T-helper 17 cell (primary cell): ENCODE measurements at regions not wholly inside any gene's neighbourhood (a gene's known extent, or its start where the extent isn't known, plus 50 kb on each side); places are given as distances from the start of the nearest gene placed in this dataset.

Source experiments
- ATAC-seq: fragments of 150-1000 bp; cut with Tn5 transposase; 2 replicates; pipeline ENCODE4 v1.10.0; 2021; ENCODE audit warnings: mild to moderate bottlenecking, moderate library complexity
- DNase-seq, 3 donors: peaks; one replicate each; pipeline versions ENCODE4 v3.0.0 to v3.0.0-alpha.2; 2020 to 2021
- H3K9me3 ChIP-seq: one replicate; pipeline ENCODE4 v1.7.0; 2013; ENCODE audit warnings: low read length, mild to moderate bottlenecking; ENCODE audit not compliant: control insufficient read depth, poor library complexity, severe bottlenecking
- H3K27ac Mint-ChIP-seq: one replicate; pipeline ENCODE4 v1.8.0; 2022; ENCODE audit warnings: mild to moderate bottlenecking, moderate library complexity, mixed read lengths
- H3K27me3 Mint-ChIP-seq: one replicate; pipeline ENCODE4 v1.8.0; 2022; ENCODE audit warnings: mixed read lengths
- H3K36me3 Mint-ChIP-seq: one replicate; pipeline ENCODE4 v1.8.0; 2022; ENCODE audit warnings: low read depth, mixed read lengths
- H3K4me1 Mint-ChIP-seq: one replicate; pipeline ENCODE4 v1.8.0; 2022; ENCODE audit warnings: mild to moderate bottlenecking, mixed read lengths
- H3K4me3 Mint-ChIP-seq: one replicate; pipeline ENCODE4 v1.8.0; 2022; ENCODE audit warnings: mild to moderate bottlenecking, moderate library complexity, mixed read lengths

DNA sequence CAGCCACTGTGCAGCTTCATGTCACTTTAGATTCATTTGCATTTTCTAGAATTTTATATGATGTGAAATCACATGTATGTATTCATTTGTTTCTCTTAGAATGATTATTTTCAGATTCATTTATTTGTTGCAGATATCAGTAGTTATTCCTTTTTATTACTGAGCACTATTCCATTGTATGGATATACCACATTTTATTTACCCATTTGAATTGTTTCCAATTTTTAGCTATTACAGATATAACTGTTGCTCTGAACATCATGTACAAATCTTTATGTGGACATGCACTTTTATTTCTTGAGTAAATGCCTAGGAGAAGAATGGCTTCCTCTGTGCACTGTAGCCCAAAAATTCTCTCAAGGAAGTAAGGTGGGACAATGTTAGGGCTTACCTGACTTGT lies 767.8 kb upstream of the FANCL start:
- no peaks in the 10 kb centered on the region for H3K9me3 ChIP-seq
- no peak overlapping the region for H3K4me3 Mint-ChIP-seq
- no peaks in the 10 kb centered on the region for H3K4me1 Mint-ChIP-seq
- H3K27ac Mint-ChIP-seq: no peak overlapping the region
- H3K27me3 Mint-ChIP-seq: no peaks in the 10 kb centered on the region
- no peaks in the 10 kb centered on the region for H3K36me3 Mint-ChIP-seq
- ATAC-seq (no peak), DNase-seq (no peak)

DNA sequence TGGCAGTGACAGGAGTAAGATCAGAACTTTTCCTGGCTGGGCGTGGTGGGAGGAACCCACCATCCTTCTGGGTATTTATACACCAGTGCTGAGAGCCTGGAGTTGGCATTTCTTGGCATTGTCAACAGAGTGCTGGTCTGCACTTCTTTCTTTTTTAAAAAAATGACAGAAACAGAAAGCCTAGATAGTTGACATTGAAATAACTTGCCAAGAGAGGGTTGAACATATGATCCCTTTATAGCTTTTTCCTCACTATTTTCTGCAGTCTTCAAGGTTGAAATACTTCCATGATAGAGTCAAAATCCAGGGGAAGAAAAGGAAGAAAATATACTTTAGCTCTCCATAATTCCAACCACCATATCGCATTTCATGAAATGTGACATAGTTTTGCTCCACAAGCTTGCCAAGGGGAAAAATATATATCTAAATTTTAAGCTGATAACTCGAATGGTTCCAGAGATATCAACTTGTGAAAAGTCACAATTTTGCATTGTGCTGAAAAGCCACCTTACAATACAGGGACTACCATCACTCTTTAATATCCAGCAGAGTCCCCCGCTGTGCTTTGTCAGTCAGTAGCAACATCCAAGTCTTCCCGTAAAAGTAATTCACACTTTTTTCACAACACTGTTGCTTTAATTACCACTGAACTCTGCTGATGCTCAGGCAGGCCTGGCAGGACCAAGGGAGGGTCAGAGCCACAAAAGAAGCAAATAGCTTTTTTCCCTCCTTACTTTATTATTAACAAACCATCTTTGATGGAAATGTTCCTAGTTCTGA lies 764.9 kb upstream of the FANCL start:
- Mint-ChIP-seq H3K27me3 (no peaks in the 10 kb centered on the region), H3K4me1 (no peaks in the 10 kb centered on the region), H3K27ac (no peak overlapping the region), H3K36me3 (no peaks in the 10 kb centered on the region), H3K4me3 (no peak overlapping the region)
- no peak for ATAC-seq
- H3K9me3 ChIP-seq: no peaks in the 10 kb centered on the region
- DNase-seq: no peak

DNA sequence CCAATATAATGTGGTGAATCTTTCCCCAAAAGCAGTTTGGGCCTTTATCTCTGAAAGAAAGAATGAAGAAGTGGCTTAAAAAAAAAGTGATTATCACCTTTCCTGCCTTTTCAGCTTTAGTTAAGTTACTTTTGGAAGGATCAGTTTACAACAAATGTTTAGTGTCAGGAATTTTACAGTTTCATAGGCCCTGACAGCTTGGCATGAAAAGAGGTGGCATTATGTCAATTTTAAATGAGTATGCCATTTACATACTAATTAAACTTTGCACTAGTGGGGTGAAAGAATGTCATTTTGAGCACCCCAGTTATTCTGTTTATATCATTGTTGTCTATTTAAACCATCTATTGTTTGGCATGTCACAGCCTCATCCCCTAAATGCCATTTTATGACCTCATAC lies 763.5 kb upstream of the FANCL start:
- no peak overlapping the region for H3K4me3 Mint-ChIP-seq

DNA sequence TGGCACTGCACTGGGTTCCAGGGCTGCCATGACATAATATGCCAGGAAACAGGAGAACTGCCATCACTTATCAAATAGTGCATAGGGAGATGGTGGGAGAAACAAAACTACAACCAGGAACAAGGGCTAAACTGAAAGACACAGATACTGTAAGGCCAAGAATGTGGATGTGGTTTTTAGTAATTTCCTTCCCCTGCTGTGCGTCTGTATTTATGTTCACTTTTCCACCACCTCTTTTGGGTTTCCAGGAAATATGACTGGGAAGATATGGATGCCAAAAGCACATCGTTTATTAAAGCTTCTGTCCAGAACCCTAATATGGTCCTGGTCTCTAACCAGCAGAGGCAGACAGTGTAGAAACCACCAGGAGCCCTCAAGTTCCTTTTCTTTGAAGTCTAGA lies 759.7 kb upstream of the FANCL start:
- DNase-seq (no peak), ATAC-seq (no peak)
- H3K27ac Mint-ChIP-seq: no peak overlapping the region
- no peaks in the 10 kb centered on the region for H3K9me3 ChIP-seq
- no peak overlapping the region for H3K4me3 Mint-ChIP-seq
- no peaks in the 10 kb centered on the region for H3K36me3 Mint-ChIP-seq
- H3K4me1 Mint-ChIP-seq: no peaks in the 10 kb centered on the region
- no peaks in the 10 kb centered on the region for H3K27me3 Mint-ChIP-seq

More for the DNA sequence above, 763.5 kb upstream of the FANCL start:
- Mint-ChIP-seq H3K27ac (no peak overlapping the region), H3K36me3 (no peaks in the 10 kb centered on the region), H3K27me3 (no peaks in the 10 kb centered on the region), H3K4me1 (no peaks in the 10 kb centered on the region)
- H3K9me3 ChIP-seq: no peaks in the 10 kb centered on the region
- ATAC-seq: no peak
- DNase-seq: no peak

DNA sequence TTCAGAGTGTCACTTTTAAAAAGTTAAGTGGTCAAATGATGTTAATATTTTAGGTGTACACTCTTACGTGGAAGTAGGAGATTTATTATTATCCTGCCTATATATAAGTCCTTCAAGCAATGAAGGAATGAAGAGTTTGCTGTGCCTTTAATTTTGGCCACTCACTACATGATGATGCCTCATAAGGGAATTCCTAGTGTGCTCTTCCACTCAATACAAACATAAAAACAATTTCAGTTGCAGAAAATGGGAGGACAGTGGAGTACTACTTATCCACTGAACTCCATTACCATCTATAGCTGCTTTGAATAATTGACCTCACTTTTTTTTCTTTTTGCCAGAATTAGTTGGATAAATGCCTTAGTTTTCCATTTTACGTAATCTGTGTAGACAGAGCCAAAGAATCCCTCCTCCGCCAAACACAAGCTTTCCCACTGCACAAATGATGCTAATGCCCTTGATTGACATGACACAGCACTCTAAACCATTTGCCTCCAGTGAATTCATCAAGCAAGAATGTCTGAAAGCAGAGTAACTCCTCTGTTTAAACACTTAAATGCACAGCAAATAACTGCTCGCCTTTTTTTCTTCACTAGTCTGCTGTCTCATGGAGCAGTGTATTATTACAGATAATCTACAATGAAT lies 751.1 kb upstream of the FANCL start:
- Mint-ChIP-seq H3K4me1 (no peaks in the 10 kb centered on the region), H3K27me3 (no peaks in the 10 kb centered on the region), H3K27ac (no peak overlapping the region), H3K4me3 (no peak overlapping the region), H3K36me3 (no peaks in the 10 kb centered on the region)
- DNase-seq: no peak
- no peaks in the 10 kb centered on the region for H3K9me3 ChIP-seq
- no peak for ATAC-seq

DNA sequence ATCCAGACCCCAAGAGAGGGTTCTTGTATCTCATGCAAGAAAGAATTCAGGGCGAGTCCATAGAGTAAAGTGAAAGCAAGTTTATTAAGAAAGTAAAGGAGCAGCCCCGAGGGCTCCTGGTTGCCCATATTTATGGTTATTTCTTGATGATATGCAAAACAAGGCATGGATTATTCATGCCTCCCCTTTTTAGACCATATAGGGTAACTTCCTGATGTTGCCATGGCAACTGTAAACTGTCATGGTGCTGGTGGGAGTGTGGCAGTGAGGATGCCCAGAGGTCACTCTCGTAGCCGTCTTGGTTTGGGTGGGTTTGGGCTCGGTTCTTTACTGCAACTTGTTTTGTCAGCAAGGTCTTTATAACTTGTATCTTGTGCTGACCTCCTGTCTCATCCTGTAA lies 750.2 kb upstream of the FANCL start:
- no peak overlapping the region for H3K27ac Mint-ChIP-seq
- H3K36me3 Mint-ChIP-seq: no peaks in the 10 kb centered on the region
- ATAC-seq (no peak), DNase-seq (no peak)
- H3K9me3 ChIP-seq: no peaks in the 10 kb centered on the region
- H3K4me1 Mint-ChIP-seq: no peaks in the 10 kb centered on the region
- no peaks in the 10 kb centered on the region for H3K27me3 Mint-ChIP-seq
- no peak overlapping the region for H3K4me3 Mint-ChIP-seq

DNA sequence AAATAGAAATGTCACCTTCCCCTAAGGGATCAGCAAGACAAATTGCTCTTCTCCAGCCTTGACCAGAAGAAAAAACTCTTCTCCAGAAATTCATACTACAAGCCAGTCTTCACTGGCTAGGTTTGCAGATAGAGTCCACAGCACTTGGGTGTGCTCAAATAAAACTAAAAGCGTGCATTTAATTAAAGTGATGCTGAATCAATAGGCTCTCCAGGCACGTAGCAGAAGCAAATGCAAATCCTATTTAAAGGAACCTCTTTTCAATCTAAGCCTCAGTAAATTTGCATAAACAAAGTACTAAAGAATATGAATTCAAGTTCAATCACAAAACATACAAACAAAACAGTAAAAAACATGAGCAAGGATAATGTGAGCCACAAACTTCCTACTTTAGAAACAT lies 744.4 kb upstream of the FANCL start:
- no peak overlapping the region for H3K4me3 Mint-ChIP-seq
- DNase-seq (no peak), ATAC-seq (no peak)
- H3K27ac Mint-ChIP-seq: no peak overlapping the region
- no peaks in the 10 kb centered on the region for H3K9me3 ChIP-seq
- H3K4me1 Mint-ChIP-seq: no peaks in the 10 kb centered on the region
- no peaks in the 10 kb centered on the region for H3K27me3 Mint-ChIP-seq
- no peaks in the 10 kb centered on the region for H3K36me3 Mint-ChIP-seq

DNA sequence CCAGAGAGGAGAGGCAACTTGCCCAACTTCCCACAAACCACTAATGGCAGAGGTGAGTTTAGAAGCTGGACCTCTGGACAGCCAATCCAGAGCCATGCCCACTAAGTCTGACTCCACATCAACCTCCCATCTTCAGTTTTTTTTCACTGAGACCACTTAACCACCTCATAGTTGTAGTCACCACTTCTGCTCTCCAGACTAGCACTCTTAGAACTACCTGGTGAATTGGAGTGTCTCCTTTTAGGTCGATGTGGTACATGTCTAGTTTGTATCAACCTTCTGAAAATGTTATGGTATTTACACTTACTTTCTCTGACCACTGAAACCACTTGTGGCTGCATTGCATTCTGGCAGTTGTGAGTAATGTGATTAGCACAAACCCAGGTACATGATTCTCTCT lies 743.6 kb upstream of the FANCL start:
- Mint-ChIP-seq H3K27ac (no peak overlapping the region), H3K27me3 (no peaks in the 10 kb centered on the region), H3K4me3 (no peak overlapping the region), H3K36me3 (no peaks in the 10 kb centered on the region), H3K4me1 (no peaks in the 10 kb centered on the region)
- ATAC-seq (no peak), DNase-seq (no peak)
- no peaks in the 10 kb centered on the region for H3K9me3 ChIP-seq

DNA sequence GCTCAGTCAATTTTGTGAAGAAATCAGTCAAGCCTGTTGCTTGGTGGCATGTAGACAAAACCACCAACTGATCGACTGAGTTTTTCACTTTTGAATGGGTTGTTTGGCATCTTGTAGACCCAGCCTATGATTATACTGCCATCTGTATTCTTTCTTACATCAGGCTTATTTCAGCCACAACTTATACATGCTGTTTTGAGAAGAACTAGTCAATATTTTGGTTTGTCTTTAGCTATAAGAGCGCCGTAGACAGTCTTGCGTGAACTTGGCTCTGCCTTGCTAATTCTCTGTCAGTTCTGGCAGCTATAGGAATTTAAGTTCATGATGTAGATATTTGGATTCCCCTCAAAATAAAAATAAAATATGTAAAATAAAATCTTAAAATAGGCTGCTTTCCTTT lies 742.0 kb upstream of the FANCL start:
- no peaks in the 10 kb centered on the region for H3K9me3 ChIP-seq
- Mint-ChIP-seq H3K4me3 (no peak overlapping the region), H3K27me3 (no peaks in the 10 kb centered on the region), H3K36me3 (no peaks in the 10 kb centered on the region), H3K27ac (no peak overlapping the region), H3K4me1 (no peaks in the 10 kb centered on the region)
- DNase-seq (no peak), ATAC-seq (no peak)

DNA sequence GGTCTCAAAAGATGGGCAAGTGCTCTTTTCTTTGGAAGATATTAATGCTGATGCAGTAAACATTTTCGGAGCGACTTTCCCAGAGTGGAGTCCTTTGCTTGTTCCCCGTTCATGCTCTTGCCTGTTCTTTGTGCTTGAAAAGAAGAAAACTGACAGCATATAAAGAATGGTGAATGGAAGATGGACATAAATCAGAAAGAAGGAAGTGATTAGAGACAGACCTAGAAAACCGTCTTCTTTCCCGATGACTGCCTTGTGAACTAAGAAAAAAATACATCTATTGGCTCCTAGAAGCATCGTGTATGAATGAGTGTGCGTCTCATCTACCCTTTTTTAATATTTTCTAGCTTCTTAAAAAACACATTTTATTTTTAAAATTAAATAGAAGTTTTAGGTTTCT lies 740.1 kb upstream of the FANCL start:
- no peaks in the 10 kb centered on the region for H3K36me3 Mint-ChIP-seq
- H3K4me3 Mint-ChIP-seq: no peak overlapping the region
- DNase-seq (no peak), ATAC-seq (no peak)
- no peak overlapping the region for H3K27ac Mint-ChIP-seq
- H3K27me3 Mint-ChIP-seq: no peaks in the 10 kb centered on the region
- H3K4me1 Mint-ChIP-seq: no peaks in the 10 kb centered on the region
- H3K9me3 ChIP-seq: no peaks in the 10 kb centered on the region

DNA sequence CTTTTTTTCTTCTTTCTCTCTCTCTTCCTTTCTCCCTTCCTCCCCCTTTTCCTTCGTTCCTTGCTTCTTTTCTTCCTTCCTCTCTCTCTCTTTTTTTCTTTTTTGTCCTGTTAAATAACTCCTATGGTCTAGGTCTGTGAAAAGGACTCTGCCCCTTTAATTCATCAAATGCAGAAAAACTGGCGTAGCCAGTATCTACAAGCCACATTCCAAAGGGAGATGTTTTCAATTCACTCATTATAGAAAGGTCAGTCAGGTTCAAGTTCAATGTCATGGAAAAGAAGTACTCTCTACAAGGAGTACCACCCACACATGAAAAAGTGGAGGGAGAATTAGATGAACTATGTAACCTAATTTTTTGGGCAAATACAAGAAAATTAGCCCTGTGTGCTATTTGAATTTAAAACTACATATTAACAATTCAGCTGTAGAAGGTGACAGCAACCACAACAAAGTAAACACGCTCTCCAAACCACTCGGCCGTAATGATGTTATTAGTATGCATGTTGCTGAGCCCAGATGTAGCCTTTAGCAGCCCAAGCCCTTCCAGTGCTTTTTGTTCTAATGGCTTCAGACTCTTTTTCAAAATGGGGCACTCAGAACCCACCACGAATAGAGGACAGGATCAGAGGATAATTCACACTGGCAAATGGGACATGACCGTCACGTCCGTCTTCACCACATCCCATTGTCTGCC lies 735.4 kb upstream of the FANCL start:
- H3K4me1 Mint-ChIP-seq: no peaks in the 10 kb centered on the region
- no peak overlapping the region for H3K27ac Mint-ChIP-seq
- no peaks in the 10 kb centered on the region for H3K36me3 Mint-ChIP-seq
- no peak overlapping the region for H3K4me3 Mint-ChIP-seq
- DNase-seq (no peak), ATAC-seq (no peak)
- no peaks in the 10 kb centered on the region for H3K27me3 Mint-ChIP-seq
- no peaks in the 10 kb centered on the region for H3K9me3 ChIP-seq

DNA sequence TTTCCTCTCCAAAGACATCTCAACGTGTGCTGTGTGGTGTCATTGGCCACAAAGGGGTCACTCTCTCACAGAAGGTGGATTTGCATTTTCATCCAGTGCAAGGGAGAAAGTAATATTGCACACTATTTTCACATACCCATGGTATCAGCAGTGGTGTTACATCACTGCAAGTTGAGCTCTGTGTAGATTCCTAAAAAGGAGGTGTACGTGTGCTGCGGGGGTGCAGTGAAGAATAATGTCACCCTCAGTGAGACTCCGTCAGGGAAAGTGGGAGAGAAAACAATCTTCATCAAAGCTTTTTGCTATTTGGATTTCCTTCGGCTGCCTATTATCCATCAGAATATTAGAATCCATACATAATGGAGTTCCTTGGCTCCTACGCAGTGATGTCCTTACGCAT lies 733.8 kb upstream of the FANCL start:
- no peak overlapping the region for H3K27ac Mint-ChIP-seq
- no peak overlapping the region for H3K4me3 Mint-ChIP-seq
- no peaks in the 10 kb centered on the region for H3K4me1 Mint-ChIP-seq
- no peaks in the 10 kb centered on the region for H3K9me3 ChIP-seq
- no peaks in the 10 kb centered on the region for H3K27me3 Mint-ChIP-seq
- H3K36me3 Mint-ChIP-seq: no peaks in the 10 kb centered on the region
- ATAC-seq: no peak
- DNase-seq: no peak

DNA sequence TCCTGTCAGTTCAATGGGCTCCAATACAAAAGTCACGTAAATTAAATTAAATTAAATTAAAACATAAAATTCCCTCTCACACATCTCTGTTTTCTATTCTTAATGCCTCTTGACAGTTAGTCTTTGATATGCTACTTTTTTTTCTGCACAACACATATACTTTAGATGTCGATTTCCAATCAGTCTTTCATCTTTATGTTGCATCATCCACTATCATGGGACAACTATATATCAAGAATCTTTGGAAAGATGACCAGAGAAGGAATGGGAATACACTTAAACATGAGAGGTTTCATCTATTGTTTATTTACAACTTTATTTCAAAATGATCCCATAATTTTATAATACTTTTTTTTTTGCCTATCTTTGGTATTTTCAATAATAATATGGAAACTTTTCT lies 733.3 kb upstream of the FANCL start:
- Mint-ChIP-seq H3K27me3 (no peaks in the 10 kb centered on the region), H3K4me3 (no peak overlapping the region), H3K36me3 (no peaks in the 10 kb centered on the region), H3K4me1 (no peaks in the 10 kb centered on the region), H3K27ac (no peak overlapping the region)
- DNase-seq (no peak), ATAC-seq (no peak)
- no peaks in the 10 kb centered on the region for H3K9me3 ChIP-seq
